Astrocyte (in vitro differentiated cells and primary cell): ENCODE measurements at regions not wholly inside any gene's neighbourhood (a gene's known extent, or its start where the extent isn't known, plus 50 kb on each side); places are given as distances from the start of the nearest gene placed in this dataset.

ENCODE experiments used
- DNase-seq: peaks from one replicate; pipeline ENCODE4 v3.0.0-alpha.2; 2010; ENCODE audit warnings: low read depth
- FAIRE-seq: peaks from 2 replicates; lab custom pipeline; 2011; peaks lifted over from hg19 to GRCh38; lab: Jason Lieb, UNC
- H2AFZ ChIP-seq: 2 replicates; pipeline ENCODE4 v1.6.0; 2012; ENCODE audit warnings: low read depth, low read length, inconsistent platforms
- H3K27ac ChIP-seq: 2 replicates; pipeline ENCODE4 v1.5.1; 2011; ENCODE audit warnings: low read depth, low read length, inconsistent platforms
- H3K27me3 ChIP-seq: 2 replicates; pipeline ENCODE4 v1.6.0; 2011; ENCODE audit warnings: low read length, inconsistent platforms; ENCODE audit not compliant: insufficient read depth
- H3K36me3 ChIP-seq: 2 replicates; pipeline ENCODE4 v1.5.1; 2011; ENCODE audit warnings: low read length, inconsistent platforms; ENCODE audit not compliant: insufficient read depth
- H3K4me1 ChIP-seq: 2 replicates; pipeline ENCODE4 v1.5.1; 2011; ENCODE audit warnings: low read length, inconsistent platforms; ENCODE audit not compliant: insufficient read depth
- H3K4me2 ChIP-seq: 2 replicates; pipeline ENCODE4 v1.6.0; 2012; ENCODE audit warnings: low read length, inconsistent platforms
- H3K4me3 ChIP-seq: 2 replicates; pipeline ENCODE4 v1.5.1; 2011; ENCODE audit warnings: low read depth, mild to moderate bottlenecking, low read length, inconsistent platforms; ENCODE audit not compliant: insufficient read depth
- H3K79me2 ChIP-seq: 2 replicates; pipeline ENCODE4 v1.6.0; 2012; ENCODE audit warnings: mild to moderate bottlenecking, low read length, inconsistent platforms; ENCODE audit not compliant: insufficient read depth
- H3K9ac ChIP-seq: 2 replicates; pipeline ENCODE4 v1.6.0; 2012; ENCODE audit warnings: mild to moderate bottlenecking, low read length, inconsistent platforms
- H3K9me3 ChIP-seq: 2 replicates; pipeline ENCODE4 v1.5.1; 2012; ENCODE audit warnings: low read depth, mild to moderate bottlenecking, low read length, inconsistent platforms; ENCODE audit not compliant: insufficient read depth
- H4K20me1 ChIP-seq: 2 replicates; pipeline ENCODE4 v1.6.0; 2012; ENCODE audit warnings: low read length, inconsistent platforms; ENCODE audit not compliant: insufficient read depth
- H3K27ac Mint-ChIP-seq: one replicate; pipeline ENCODE4 v1.8.0; 2021; ENCODE audit warnings: mild to moderate bottlenecking, mixed read lengths; ENCODE audit not compliant: unreplicated experiment
- H3K27me3 Mint-ChIP-seq: one replicate; pipeline ENCODE4 v1.8.0; 2021; ENCODE audit warnings: low read depth, mixed read lengths; ENCODE audit not compliant: unreplicated experiment
- H3K36me3 Mint-ChIP-seq: one replicate; pipeline ENCODE4 v1.8.0; 2021; ENCODE audit warnings: low read depth, mixed read lengths; ENCODE audit not compliant: unreplicated experiment
- H3K4me1 Mint-ChIP-seq: one replicate; pipeline ENCODE4 v1.8.0; 2021; ENCODE audit warnings: low read depth, mixed read lengths; ENCODE audit not compliant: unreplicated experiment
- H3K4me3 Mint-ChIP-seq: one replicate; pipeline ENCODE4 v1.8.0; 2021; ENCODE audit warnings: mild to moderate bottlenecking, moderate library complexity, mixed read lengths; ENCODE audit not compliant: unreplicated experiment
- H3K9me3 Mint-ChIP-seq: one replicate; pipeline ENCODE4 v1.8.0; 2021; ENCODE audit warnings: mild to moderate bottlenecking, mixed read lengths; ENCODE audit not compliant: unreplicated experiment
- EZH2 ChIP-seq: IDR thresholded peaks from 2 replicates; pipeline ENCODE4 v1.6.1; 2012; ENCODE audit warnings: mild to moderate bottlenecking, low read length, inconsistent platforms; ENCODE audit not compliant: insufficient read depth
- TF ChIP-seq, protein P1 (sequence below): IDR thresholded peaks from 2 replicates; pipeline ENCODE4 v1.5.1; 2011; ENCODE audit warnings: low read depth, mild to moderate bottlenecking, inconsistent platforms, low read length, moderate library complexity; ENCODE audit not compliant: insufficient read depth

DNA sequence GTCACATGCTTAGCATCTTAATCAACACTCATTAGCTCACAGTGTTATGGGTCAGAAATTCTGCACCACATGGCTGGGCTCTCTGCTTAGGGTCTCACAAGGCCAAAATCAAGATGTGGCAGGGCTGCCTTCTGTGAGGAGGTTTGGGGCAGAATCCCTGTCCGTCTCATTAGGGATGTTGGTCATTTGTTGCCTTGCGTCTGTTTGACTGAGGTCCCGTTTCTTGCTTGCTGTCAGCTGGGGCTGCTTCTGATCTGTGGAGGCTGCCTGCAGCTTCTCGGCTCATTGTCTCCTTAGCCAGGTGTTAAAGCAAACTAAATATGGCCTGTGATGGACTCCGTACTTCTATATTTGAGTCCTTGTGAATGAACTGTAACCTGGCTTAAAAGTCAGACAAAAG, 146.5 kb downstream of the NDUFA10 start:
- H3K9ac ChIP-seq, result no peak overlapping the region
- no peaks in the 10 kb centered on the region for H4K20me1 ChIP-seq
- H3K79me2 ChIP-seq, result no peaks in the 10 kb centered on the region
- H3K27me3 Mint-ChIP-seq, result peaks cover 28% of the 10 kb centered on the region
- no peak overlapping the region for H3K4me3 ChIP-seq
- no peak overlapping the region for H3K4me3 Mint-ChIP-seq
- H3K4me2 ChIP-seq, result no peak overlapping the region
- no peak overlapping the region for H3K27ac Mint-ChIP-seq
- TF ChIP-seq EZH2, result no peak
- TF ChIP-seq, protein P1, sequence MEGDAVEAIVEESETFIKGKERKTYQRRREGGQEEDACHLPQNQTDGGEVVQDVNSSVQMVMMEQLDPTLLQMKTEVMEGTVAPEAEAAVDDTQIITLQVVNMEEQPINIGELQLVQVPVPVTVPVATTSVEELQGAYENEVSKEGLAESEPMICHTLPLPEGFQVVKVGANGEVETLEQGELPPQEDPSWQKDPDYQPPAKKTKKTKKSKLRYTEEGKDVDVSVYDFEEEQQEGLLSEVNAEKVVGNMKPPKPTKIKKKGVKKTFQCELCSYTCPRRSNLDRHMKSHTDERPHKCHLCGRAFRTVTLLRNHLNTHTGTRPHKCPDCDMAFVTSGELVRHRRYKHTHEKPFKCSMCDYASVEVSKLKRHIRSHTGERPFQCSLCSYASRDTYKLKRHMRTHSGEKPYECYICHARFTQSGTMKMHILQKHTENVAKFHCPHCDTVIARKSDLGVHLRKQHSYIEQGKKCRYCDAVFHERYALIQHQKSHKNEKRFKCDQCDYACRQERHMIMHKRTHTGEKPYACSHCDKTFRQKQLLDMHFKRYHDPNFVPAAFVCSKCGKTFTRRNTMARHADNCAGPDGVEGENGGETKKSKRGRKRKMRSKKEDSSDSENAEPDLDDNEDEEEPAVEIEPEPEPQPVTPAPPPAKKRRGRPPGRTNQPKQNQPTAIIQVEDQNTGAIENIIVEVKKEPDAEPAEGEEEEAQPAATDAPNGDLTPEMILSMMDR, result no peak
- no peak for FAIRE-seq
- H3K36me3 ChIP-seq, result no peaks in the 10 kb centered on the region
- no peaks in the 10 kb centered on the region for H3K4me1 Mint-ChIP-seq
- no peak for DNase-seq
- no peak overlapping the region for H2AFZ ChIP-seq
- peaks cover 13% of the 10 kb centered on the region for H3K9me3 Mint-ChIP-seq
- H3K27ac ChIP-seq, result no peak overlapping the region
- no peaks in the 10 kb centered on the region for H3K27me3 ChIP-seq
- no peaks in the 10 kb centered on the region for H3K36me3 Mint-ChIP-seq
- H3K4me1 ChIP-seq, result peaks cover 6% of the 10 kb centered on the region
- peaks cover 9% of the 10 kb centered on the region for H3K9me3 ChIP-seq

- no peak overlapping the region for H3K4me3 ChIP-seq
- Mint-ChIP-seq H3K9me3 (peaks cover 2% of the 10 kb centered on the region), H3K27me3 (peaks cover 26% of the 10 kb centered on the region), H3K27ac (no peak overlapping the region), H3K36me3 (no peaks in the 10 kb centered on the region), H3K4me3 (no peak overlapping the region), H3K4me1 (no peaks in the 10 kb centered on the region)
- H3K9ac ChIP-seq, result no peak overlapping the region
- no peak overlapping the region for H3K27ac ChIP-seq
- no peak overlapping the region for H2AFZ ChIP-seq
- no peaks in the 10 kb centered on the region for H3K79me2 ChIP-seq
- no peaks in the 10 kb centered on the region for H3K36me3 ChIP-seq
- H3K27me3 ChIP-seq, result no peaks in the 10 kb centered on the region
- H3K4me1 ChIP-seq, result peaks cover 3% of the 10 kb centered on the region
- TF ChIP-seq, protein P1, result no peak
- no peak for TF ChIP-seq EZH2
- peaks cover 3% of the 10 kb centered on the region for H3K9me3 ChIP-seq
- H3K4me2 ChIP-seq, result no peak overlapping the region
- FAIRE-seq (no peak), DNase-seq (no peak)
- no peaks in the 10 kb centered on the region for H4K20me1 ChIP-seq
Measured at GRCh38 chr2:239876948-239877289, 148.2 kb downstream of the NDUFA10 start.

DNA sequence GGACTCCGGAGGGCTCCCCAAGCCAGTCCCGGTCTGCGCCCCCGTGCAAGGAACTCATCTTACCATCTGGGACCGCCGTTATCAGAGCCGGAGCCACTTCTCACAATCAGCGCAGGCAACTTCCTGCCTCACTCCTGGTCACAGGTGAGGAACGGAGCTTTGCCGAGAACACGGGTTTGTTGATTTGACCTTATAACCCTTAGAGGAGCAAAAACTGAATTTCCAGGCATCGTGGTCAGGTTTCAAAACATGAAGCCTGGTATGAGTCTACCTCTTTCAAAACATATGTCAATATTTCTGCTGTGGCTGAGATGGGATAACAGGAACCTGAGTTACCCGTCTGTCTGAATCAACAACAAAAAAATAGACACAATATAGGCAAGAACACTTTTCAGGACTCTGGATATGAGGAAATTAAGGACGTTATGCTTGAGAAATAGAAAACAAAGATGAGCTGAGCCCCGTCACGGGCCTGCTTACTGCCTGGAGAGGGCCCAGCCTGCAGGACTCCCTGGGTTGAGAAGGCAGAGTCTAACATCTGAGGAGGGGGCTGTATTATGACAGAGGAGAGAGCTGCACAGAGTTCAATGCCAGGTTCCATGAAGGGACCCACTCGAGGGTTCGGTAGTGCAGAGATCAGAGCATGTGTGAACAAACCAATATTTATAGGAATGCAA, 148.7 kb downstream of the NDUFA10 start:
- Mint-ChIP-seq H3K4me1 (no peaks in the 10 kb centered on the region), H3K27me3 (peaks cover 25% of the 10 kb centered on the region), H3K4me3 (no peak overlapping the region), H3K9me3 (peaks cover 2% of the 10 kb centered on the region), H3K36me3 (no peaks in the 10 kb centered on the region), H3K27ac (no peak overlapping the region)
- DNase-seq, result no peak
- Histone ChIP-seq H4K20me1 (no peaks in the 10 kb centered on the region), H2AFZ (no peak overlapping the region), H3K27ac (no peak overlapping the region), H3K4me3 (no peak overlapping the region), H3K36me3 (no peaks in the 10 kb centered on the region), H3K9me3 (peaks cover 3% of the 10 kb centered on the region), H3K9ac (no peak overlapping the region), H3K27me3 (no peaks in the 10 kb centered on the region), H3K79me2 (no peaks in the 10 kb centered on the region), H3K4me2 (no peak overlapping the region), H3K4me1 (no peaks in the 10 kb centered on the region)
- no peak for FAIRE-seq
- TF ChIP-seq EZH2, result no peak
- TF ChIP-seq, protein P1, result no peak
